Muscle layer of colon (tissue), 2 donors: ENCODE measurements at regions not wholly inside any gene's neighbourhood (a gene's known extent, or its start where the extent isn't known, plus 50 kb on each side); places are given as distances from the start of the nearest gene placed in this dataset.

ENCODE experiments used
- H3K27ac ChIP-seq: one replicate; pipeline ENCODE4 v1.7.0; 2013; ENCODE audit warnings: low read depth, mild to moderate bottlenecking, low read length, moderate library complexity
- H3K27me3 ChIP-seq, 2 donors: one replicate each; pipeline ENCODE4 v1.7.0; 2013; ENCODE audit warnings: low read length in 2 of 2, mild to moderate bottlenecking in 2 of 2; ENCODE audit not compliant: insufficient read depth in 2 of 2, control insufficient read depth in 1 of 2
- H3K36me3 ChIP-seq: one replicate; pipeline ENCODE4 v1.7.0; 2013; ENCODE audit warnings: mild to moderate bottlenecking, low read length; ENCODE audit not compliant: insufficient read depth
- H3K4me1 ChIP-seq: one replicate; pipeline ENCODE4 v1.7.0; 2013; ENCODE audit warnings: mild to moderate bottlenecking, low read length; ENCODE audit not compliant: insufficient read depth
- H3K4me3 ChIP-seq, 2 donors: one replicate each; pipeline ENCODE4 v1.7.0; 2013; ENCODE audit warnings: low read length in 2 of 2, low read depth in 1 of 2, mild to moderate bottlenecking in 1 of 2, moderate library complexity in 1 of 2
- H3K9ac ChIP-seq: one replicate; pipeline ENCODE4 v1.7.0; 2013; ENCODE audit warnings: low read length
- H3K9me3 ChIP-seq: one replicate; pipeline ENCODE4 v1.7.0; 2013; ENCODE audit warnings: mild to moderate bottlenecking, low read length
- donor health status: abdominal sarcoma.
- donor health status: Adenocarcinoma of cecum.

GRCh38 chr11:11135820-11136476 lies 217.1 kb downstream of the CSNK2A3 start:
- Histone ChIP-seq H3K27ac (no peak overlapping the region), H3K9me3 (no peaks in the 10 kb centered on the region), H3K9ac (no peak overlapping the region), H3K27me3 (no peaks in the 10 kb centered on the region), H3K36me3 (no peaks in the 10 kb centered on the region), H3K4me3 (no peak overlapping the region), H3K4me1 (peaks cover 15% of the 10 kb centered on the region)

GRCh38 chr11:11129118-11129517 lies 223.9 kb downstream of the CSNK2A3 start:
- no peaks in the 10 kb centered on the region for H3K27me3 ChIP-seq
- H3K9ac ChIP-seq, result no peak overlapping the region
- H3K4me3 ChIP-seq, result no peak overlapping the region
- no peaks in the 10 kb centered on the region for H3K9me3 ChIP-seq
- no peaks in the 10 kb centered on the region for H3K36me3 ChIP-seq
- no peaks in the 10 kb centered on the region for H3K4me1 ChIP-seq
- H3K27ac ChIP-seq, result no peak overlapping the region

DNA sequence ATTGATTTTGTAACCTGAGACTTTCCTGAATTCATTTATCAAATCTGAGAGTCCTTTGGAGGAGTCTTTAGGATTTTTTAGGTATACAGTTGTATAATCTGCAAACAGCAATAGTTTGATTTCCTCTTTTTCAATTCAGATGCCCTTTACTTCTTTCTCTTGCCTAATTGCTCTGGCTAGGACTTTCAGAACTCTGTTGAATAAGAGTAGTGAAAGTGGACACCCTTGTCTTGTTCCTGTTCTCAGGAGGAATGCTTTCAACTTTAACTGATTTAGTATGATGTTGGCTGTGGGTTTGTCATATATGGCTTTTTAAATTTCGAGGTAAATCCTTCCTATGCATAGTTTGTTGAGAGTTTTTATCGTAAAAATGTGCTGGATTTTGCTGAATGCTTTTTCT lies 227.4 kb downstream of the CSNK2A3 start:
- no peaks in the 10 kb centered on the region for H3K9me3 ChIP-seq
- H3K27ac ChIP-seq, result no peak overlapping the region
- H3K4me1 ChIP-seq, result no peaks in the 10 kb centered on the region
- no peaks in the 10 kb centered on the region for H3K27me3 ChIP-seq
- H3K9ac ChIP-seq, result no peak overlapping the region
- H3K36me3 ChIP-seq, result no peaks in the 10 kb centered on the region
- no peak overlapping the region for H3K4me3 ChIP-seq

DNA sequence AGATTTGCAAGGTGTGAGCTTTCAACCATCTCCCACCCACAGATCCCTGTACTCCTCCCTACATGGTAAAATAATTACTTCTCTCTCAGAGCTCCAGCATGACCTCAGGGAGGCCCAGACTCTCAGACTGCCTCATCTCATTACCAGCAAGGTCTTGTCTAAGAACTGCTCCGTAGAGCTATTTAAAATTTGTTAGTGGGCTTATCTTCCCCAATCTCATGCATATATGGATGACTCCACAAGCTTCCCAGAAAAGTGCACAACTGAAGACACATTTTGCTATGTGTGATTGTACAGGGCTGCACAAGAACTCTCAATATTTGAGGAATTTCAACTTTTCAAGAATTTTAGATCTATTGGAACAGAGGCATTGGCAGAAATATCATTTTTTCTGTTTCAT lies 230.3 kb downstream of the CSNK2A3 start:
- no peak overlapping the region for H3K27ac ChIP-seq
- H3K9ac ChIP-seq, result no peak overlapping the region
- H3K27me3 ChIP-seq, result no peaks in the 10 kb centered on the region
- H3K4me1 ChIP-seq, result no peaks in the 10 kb centered on the region
- no peak overlapping the region for H3K4me3 ChIP-seq
- H3K9me3 ChIP-seq, result no peaks in the 10 kb centered on the region
- no peaks in the 10 kb centered on the region for H3K36me3 ChIP-seq

- H3K4me1 ChIP-seq, result no peaks in the 10 kb centered on the region
- H3K36me3 ChIP-seq, result no peaks in the 10 kb centered on the region
- H3K9me3 ChIP-seq, result no peaks in the 10 kb centered on the region
- no peak overlapping the region for H3K9ac ChIP-seq
- no peaks in the 10 kb centered on the region for H3K27me3 ChIP-seq
- no peak overlapping the region for H3K4me3 ChIP-seq
- H3K27ac ChIP-seq, result no peak overlapping the region
These were observed 233.1 kb downstream of the CSNK2A3 start for GRCh38 chr11:11119917-11120316.

- no peaks in the 10 kb centered on the region for H3K4me1 ChIP-seq
These were observed 235.3 kb downstream of the CSNK2A3 start for GRCh38 chr11:11117730-11118129.

GRCh38 chr11:11115475-11115874 lies 237.6 kb downstream of the CSNK2A3 start:
- Histone ChIP-seq H3K9ac (no peak overlapping the region), H3K27ac (no peak overlapping the region), H3K4me1 (no peaks in the 10 kb centered on the region), H3K36me3 (no peaks in the 10 kb centered on the region), H3K9me3 (no peaks in the 10 kb centered on the region), H3K4me3 (no peak overlapping the region), H3K27me3 (no peaks in the 10 kb centered on the region)

More at GRCh38 chr11:11117730-11118129, 235.3 kb downstream of the CSNK2A3 start:
- H3K9me3 ChIP-seq, result no peaks in the 10 kb centered on the region
- no peaks in the 10 kb centered on the region for H3K27me3 ChIP-seq
- H3K9ac ChIP-seq, result no peak overlapping the region
- H3K27ac ChIP-seq, result no peak overlapping the region
- H3K4me3 ChIP-seq, result no peak overlapping the region
- no peaks in the 10 kb centered on the region for H3K36me3 ChIP-seq

- Histone ChIP-seq H3K27me3 (no peaks in the 10 kb centered on the region), H3K9me3 (no peaks in the 10 kb centered on the region), H3K36me3 (no peaks in the 10 kb centered on the region), H3K4me1 (no peaks in the 10 kb centered on the region), H3K9ac (no peak overlapping the region), H3K4me3 (no peak overlapping the region), H3K27ac (no peak overlapping the region)
These were observed 239.4 kb downstream of the CSNK2A3 start for GRCh38 chr11:11113626-11114025.

DNA sequence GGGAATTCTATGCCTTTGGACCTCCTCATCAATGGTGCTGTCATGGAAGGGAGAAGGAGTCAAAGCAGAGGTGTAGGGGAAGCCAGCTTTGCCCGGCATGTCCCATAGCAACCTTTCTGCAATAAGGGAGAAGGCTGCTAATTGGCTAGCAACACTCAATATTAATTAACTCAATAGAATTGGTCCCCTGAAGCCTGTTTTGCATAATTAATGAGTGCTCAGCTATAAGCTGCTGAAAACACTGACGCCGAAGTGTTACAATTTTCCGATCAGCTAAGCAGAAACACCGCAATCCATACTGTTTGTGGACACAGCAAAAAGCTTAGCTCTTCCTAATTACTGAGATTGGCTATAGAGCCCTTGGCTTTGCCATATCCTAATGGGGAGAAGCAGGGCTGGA lies 245.0 kb downstream of the CSNK2A3 start:
- no peak overlapping the region for H3K4me3 ChIP-seq
- H3K36me3 ChIP-seq, result no peaks in the 10 kb centered on the region
- no peaks in the 10 kb centered on the region for H3K9me3 ChIP-seq
- H3K9ac ChIP-seq, result no peak overlapping the region
- H3K27me3 ChIP-seq, result no peaks in the 10 kb centered on the region
- no peaks in the 10 kb centered on the region for H3K4me1 ChIP-seq
- no peak overlapping the region for H3K27ac ChIP-seq

DNA sequence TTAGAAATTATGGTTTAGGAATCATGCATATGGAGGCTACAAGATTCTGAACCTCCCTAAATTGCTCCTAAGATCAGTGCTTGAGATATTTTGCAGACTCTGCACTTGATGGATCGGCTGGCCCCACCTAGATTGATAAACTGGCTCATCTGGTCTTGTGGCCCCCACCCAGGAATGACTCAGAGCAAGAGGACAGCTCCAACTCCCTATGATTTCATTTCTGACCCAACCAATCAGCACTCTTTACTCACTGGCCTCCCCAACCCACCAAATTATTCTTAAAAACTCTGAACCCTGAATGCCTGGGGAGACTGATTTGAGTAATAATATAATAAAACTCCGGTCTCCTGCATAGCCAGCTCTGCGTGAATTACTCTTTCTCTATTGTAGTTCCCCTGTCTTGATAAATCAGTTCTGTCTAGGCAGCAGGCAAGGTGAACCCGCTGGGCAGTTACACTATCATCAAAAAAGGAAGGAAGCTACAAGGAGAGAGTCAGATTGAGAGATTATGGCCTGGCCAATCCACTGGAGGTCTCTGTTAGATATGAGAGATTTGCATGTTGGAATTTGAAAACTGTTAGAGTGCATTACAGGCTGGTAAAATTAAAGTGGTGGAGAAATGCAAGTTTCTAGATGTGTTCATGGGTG lies 245.8 kb downstream of the CSNK2A3 start:
- no peak overlapping the region for H3K4me3 ChIP-seq
- no peaks in the 10 kb centered on the region for H3K36me3 ChIP-seq
- H3K4me1 ChIP-seq, result no peaks in the 10 kb centered on the region
- no peaks in the 10 kb centered on the region for H3K27me3 ChIP-seq
- H3K9me3 ChIP-seq, result no peaks in the 10 kb centered on the region
- no peak overlapping the region for H3K9ac ChIP-seq
- no peak overlapping the region for H3K27ac ChIP-seq

- H3K9ac ChIP-seq, result no peak overlapping the region
- H3K27ac ChIP-seq, result no peak overlapping the region
- H3K36me3 ChIP-seq, result no peaks in the 10 kb centered on the region
- no peaks in the 10 kb centered on the region for H3K4me1 ChIP-seq
- H3K27me3 ChIP-seq, result no peaks in the 10 kb centered on the region
- no peaks in the 10 kb centered on the region for H3K9me3 ChIP-seq
- H3K4me3 ChIP-seq, result no peak overlapping the region
These were observed 247.5 kb upstream of the ZBED5 start for GRCh38 chr11:11105361-11105760.
